ENCODE measurements at regions not wholly inside any gene's neighbourhood (a gene's known extent, or its start where the extent isn't known, plus 50 kb on each side); places are given as distances from the start of the nearest gene placed in this dataset.

GRCh38 chr11:119782006-119782738 lies 53.2 kb upstream of the NECTIN1 start:
- Histone ChIP-seq H3K9ac (no peak overlapping the region), H3K9me3 (ENCODE audit: low read depth) (no peaks in the 10 kb centered on the region)
- in situ Hi-C loops (cut with MboI) = no loop called here

GRCh38 chr11:119780222-119780953 lies 51.4 kb upstream of the NECTIN1 start:
- H3K4me2 ChIP-seq (ENCODE audit: unreplicated experiment) = no peak overlapping the region
- H4K20me1 ChIP-seq (ENCODE audit: insufficient read depth) = no peaks in the 10 kb centered on the region
- no peaks in the 10 kb centered on the region for H3K36me3 ChIP-seq (ENCODE audit: low read depth)
- no peak overlapping the region for H3K4me3 ChIP-seq
- H3K27me3 ChIP-seq (replicated peaks; ENCODE audit: insufficient read depth) = peaks cover 25% of the 10 kb centered on the region
- no peak for TF ChIP-seq EZH2 (IDR thresholded peaks at IDR 0.05; ENCODE audit: insufficient read depth, poor library complexity, severe bottlenecking)
- no peak for TF ChIP-seq EZH2phosphoT487 (IDR thresholded peaks at IDR 0.05; ENCODE audit: insufficient read depth, low read depth)
- no peak overlapping the region for H3K27ac ChIP-seq
- no peaks in the 10 kb centered on the region for H3K79me2 ChIP-seq (ENCODE audit: insufficient read depth)
- H3F3A ChIP-seq (ENCODE audit: insufficient read depth) = no peaks in the 10 kb centered on the region
- H3K9me3 ChIP-seq (ENCODE audit: low read depth) = no peaks in the 10 kb centered on the region
- peaks cover 4% of the 10 kb centered on the region; the same call in 1 of the 2 replicates for H3K4me1 ChIP-seq (ENCODE audit: insufficient read depth)
- H2AFZ ChIP-seq = no peak overlapping the region
- H3K9ac ChIP-seq = no peak overlapping the region
- in situ Hi-C loops (cut with MboI) = no loop called here
- no peak for DNase-seq
- H3K9me2 ChIP-seq (ENCODE audit: insufficient read depth) = no peaks in the 10 kb centered on the region
- WGBS, 2 experiments (ENCODE audit: low coverage in 1 of 2, low lambda C conversion rate in 2 of 2, missing lambda C conversion rate in 2 of 2) = 64 to 68% methylated on average over 2 of the region's 2 CpGs

More at GRCh38 chr11:119782006-119782738, 53.2 kb upstream of the NECTIN1 start:
- TF ChIP-seq EZH2phosphoT487 (IDR thresholded peaks at IDR 0.05; ENCODE audit: insufficient read depth, low read depth) = no peak
- no peak for TF ChIP-seq EZH2 (IDR thresholded peaks at IDR 0.05; ENCODE audit: insufficient read depth, poor library complexity, severe bottlenecking)
- Histone ChIP-seq H3K9me2 (ENCODE audit: insufficient read depth) (no peaks in the 10 kb centered on the region), H3K4me1 (ENCODE audit: insufficient read depth) (peaks cover 4% of the 10 kb centered on the region; the same call in 1 of the 2 replicates), H2AFZ (no peak overlapping the region), H3K27me3 (replicated peaks; ENCODE audit: insufficient read depth) (peaks cover 15% of the 10 kb centered on the region; the same call in 1 of the 2 replicates), H3K4me2 (ENCODE audit: unreplicated experiment) (peak overlapping the region; percentile 18), H3K4me3 (no peak overlapping the region), H3K36me3 (ENCODE audit: low read depth) (no peaks in the 10 kb centered on the region), H3K79me2 (ENCODE audit: insufficient read depth) (no peaks in the 10 kb centered on the region), H4K20me1 (ENCODE audit: insufficient read depth) (no peaks in the 10 kb centered on the region), H3K27ac (no peak overlapping the region), H3F3A (ENCODE audit: insufficient read depth) (no peaks in the 10 kb centered on the region)
- no peak for DNase-seq
- 58 to 60% methylated on average over 19 of the region's 19 CpGs for WGBS, 2 experiments (ENCODE audit: low coverage in 1 of 2, low lambda C conversion rate in 2 of 2, missing lambda C conversion rate in 2 of 2)

GRCh38 chr11:119779195-119780071 lies 50.4 kb upstream of the NECTIN1 start:
- no peak for DNase-seq
- Histone ChIP-seq H3K27ac (no peak overlapping the region), H3F3A (ENCODE audit: insufficient read depth) (no peaks in the 10 kb centered on the region), H3K4me2 (ENCODE audit: unreplicated experiment) (no peak overlapping the region), H3K9me2 (ENCODE audit: insufficient read depth) (no peaks in the 10 kb centered on the region), H3K9me3 (ENCODE audit: low read depth) (no peaks in the 10 kb centered on the region), H3K36me3 (ENCODE audit: low read depth) (no peaks in the 10 kb centered on the region), H4K20me1 (ENCODE audit: insufficient read depth) (no peaks in the 10 kb centered on the region), H3K27me3 (replicated peaks; ENCODE audit: insufficient read depth) (peaks cover 26% of the 10 kb centered on the region), H3K9ac (no peak overlapping the region), H3K4me1 (ENCODE audit: insufficient read depth) (peaks cover 4% of the 10 kb centered on the region; the same call in 1 of the 2 replicates), H2AFZ (no peak overlapping the region), H3K79me2 (ENCODE audit: insufficient read depth) (no peaks in the 10 kb centered on the region), H3K4me3 (no peak overlapping the region)
- TF ChIP-seq EZH2 (IDR thresholded peaks at IDR 0.05; ENCODE audit: insufficient read depth, poor library complexity, severe bottlenecking) = no peak
- TF ChIP-seq EZH2phosphoT487 (IDR thresholded peaks at IDR 0.05; ENCODE audit: insufficient read depth, low read depth) = no peak
- in situ Hi-C loops (cut with MboI) = no loop called here
- WGBS, 2 experiments (ENCODE audit: low coverage in 1 of 2, low lambda C conversion rate in 2 of 2, missing lambda C conversion rate in 2 of 2) = 48 to 54% methylated on average over 21 to 22 of the region's 22 CpGs

All from GM23248 (cell line).